CD4-positive, alpha-beta T cell treated with Interleukin-12 subunit alpha and Interleukin-12 subunit beta, for 1 hour (primary cell): ENCODE measurements at regions not wholly inside any gene's neighbourhood (a gene's known extent, or its start where the extent isn't known, plus 50 kb on each side); places are given as distances from the start of the nearest gene placed in this dataset.

Source experiments
- DNase-seq: peaks from one replicate; pipeline ENCODE4 v3.0.0-alpha.2; 2020

GRCh38 chr3:188046561-188047211 is 107.3 kb upstream of the LPP start:
- DNase-seq: no peak

GRCh38 chr3:188047536-188047935 is 106.4 kb upstream of the LPP start:
- DNase-seq: no peak

GRCh38 chr3:188049606-188050530 is 104.1 kb upstream of the LPP start:
- peak; percentile 45 for DNase-seq

GRCh38 chr3:188051801-188052168 is 102.2 kb upstream of the LPP start:
- no peak for DNase-seq

DNA sequence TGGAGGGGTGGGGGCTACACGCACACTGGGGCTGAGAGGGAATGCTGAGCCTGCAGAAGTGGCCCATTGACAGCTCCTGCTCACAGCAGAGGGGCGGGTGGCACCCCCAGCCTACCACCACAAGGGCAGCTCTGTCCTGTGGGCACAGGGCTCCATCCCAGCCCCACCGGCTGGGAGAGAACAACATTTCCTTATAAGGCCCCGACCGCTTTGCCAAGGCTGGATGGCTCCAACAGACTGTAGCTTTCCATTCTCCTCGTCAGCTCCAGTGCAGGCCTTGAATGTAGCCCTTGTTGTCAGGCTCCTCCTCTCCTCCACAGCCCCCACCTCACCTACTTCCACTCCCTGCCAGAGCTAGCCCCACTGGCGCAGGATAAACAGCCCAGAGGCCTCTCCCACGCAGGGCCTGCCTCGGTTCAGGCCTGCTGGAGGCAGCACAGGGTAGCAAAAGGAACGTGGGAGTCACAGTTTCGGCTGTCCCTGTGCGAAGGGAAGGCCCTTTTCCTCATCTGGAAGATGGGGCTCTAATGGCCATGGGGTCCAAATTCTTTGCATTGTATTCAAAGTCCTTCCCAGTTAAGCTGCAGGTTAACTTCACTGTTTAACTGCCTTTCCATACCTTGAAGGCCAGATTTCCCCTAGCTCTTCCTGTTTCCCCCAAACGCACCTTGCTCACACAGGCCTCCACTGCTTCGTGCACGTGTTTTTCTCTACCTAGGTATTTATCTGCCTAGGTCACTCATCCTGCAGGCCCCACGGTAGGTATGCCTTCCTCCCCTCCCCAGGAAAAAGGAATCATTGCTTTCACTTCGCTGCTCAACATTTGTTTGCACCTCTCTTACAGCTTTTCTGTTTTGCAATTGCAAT is 101.6 kb upstream of the LPP start:
- no peak for DNase-seq

DNA sequence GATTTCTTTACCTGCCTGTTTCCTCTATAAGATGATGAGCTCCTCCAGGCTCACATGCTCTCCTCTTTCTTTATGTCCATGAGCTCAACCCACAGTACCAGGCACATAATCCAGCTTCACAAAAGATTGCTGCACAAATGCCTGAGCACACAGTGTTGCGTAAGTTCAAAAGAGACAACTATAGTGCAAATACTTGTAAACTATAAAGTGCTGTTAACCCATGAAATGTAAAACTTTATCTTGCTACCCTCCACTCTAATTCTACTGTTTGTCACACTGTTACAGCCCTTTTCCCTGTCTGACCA is 101.0 kb upstream of the LPP start:
- DNase-seq: no peak

- no peak for DNase-seq
These were observed 100.1 kb upstream of the LPP start for GRCh38 chr3:188053710-188054380.

- no peak for DNase-seq
These were observed 99.4 kb upstream of the LPP start for GRCh38 chr3:188054541-188054940.

GRCh38 chr3:188055388-188055787 is 98.6 kb upstream of the LPP start:
- DNase-seq: no peak

DNA sequence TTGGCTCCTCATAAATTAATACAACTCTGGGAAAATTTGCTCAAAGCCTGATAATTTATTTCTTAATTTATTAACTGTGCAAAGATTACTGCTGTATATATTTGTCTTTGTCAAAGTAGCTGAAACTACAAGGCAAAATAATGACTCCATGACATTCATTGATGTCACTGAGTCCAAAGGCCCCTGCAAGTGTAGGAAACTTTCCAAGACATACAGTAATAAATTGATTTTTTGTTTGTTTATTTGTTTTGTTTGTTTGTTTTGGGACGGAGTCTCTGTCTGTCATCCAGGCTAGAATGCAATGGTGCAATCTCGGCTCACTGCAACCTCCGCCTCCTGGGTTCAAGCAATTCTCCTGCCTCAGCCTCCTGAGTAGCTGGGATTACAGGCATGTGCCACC is 96.8 kb upstream of the LPP start:
- no peak for DNase-seq

DNA sequence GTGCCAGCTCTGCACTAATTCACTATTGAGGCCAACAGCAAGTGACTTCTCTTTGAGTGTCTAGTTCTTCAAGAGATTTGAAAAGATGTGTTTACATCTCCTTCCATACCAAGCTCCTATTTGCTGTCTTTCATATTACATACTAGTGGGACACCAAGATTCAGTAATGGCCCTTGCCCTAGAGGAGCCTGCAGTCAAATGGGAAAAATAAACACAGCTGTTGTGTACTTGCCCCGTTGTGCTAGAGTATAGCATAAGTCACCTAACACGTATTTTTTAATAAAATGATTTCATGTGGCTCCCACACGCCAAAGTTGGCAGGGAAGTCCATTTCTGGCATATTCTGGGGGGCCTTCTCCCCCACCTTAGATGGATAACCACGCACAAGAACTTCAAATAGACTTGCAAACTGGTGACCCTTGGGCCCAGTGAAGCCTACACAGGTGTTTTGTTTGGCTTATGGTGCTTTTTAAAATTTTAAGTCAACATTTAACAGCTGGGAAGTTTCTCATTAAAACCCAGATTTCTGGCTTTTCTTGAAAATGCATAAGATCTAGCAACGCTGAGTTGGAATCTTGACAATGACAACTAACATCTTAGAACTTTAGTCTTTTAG is 95.3 kb upstream of the LPP start:
- no peak for DNase-seq

DNA sequence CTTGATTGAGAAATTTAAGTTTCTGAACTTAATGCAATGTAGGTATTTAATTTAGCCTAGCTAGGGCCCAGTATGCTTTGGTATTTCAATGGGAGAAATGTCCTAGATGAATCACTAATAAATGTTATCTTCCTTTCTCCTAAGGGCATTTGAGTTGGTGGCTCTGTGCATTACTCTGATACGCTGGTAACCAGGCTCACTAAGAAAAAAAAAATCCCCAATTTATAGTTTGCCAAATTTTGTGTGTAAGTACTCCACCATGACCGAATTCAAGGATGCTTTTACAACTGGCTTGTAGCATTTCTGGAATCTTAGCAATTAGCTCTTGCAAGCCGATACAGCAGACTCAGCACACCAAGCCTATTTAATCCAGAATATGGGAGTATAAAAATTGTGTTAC is 94.6 kb upstream of the LPP start:
- no peak for DNase-seq

DNA sequence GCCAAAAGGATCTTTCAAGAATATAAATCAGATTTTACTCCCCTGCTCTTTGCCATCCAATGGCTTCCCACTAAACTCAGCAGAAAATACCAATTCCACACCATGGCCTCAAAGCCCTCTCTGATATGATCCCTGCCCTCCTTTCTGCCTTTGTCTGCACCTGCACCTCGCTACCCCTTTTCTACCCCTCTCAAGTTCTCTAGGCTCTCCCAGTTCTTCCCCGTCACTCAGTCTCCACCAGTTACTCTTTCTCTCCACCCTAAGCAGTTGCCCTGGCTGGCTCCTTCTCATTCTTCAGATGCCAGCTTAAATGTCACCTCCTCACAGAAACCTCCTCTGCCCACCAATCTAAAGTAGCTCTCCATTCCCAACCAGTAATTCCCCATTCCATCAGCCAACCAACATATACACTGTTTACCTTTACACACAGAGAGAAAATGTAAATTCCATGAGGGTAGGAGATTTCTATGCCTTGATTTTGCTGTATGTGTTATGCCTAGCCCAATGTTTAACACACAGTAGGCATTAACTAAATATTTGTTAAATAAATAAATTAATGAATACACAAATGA is 93.6 kb upstream of the LPP start:
- no peak for DNase-seq

GRCh38 chr3:188060840-188061544 is 93.0 kb upstream of the LPP start:
- peak; percentile 72 for DNase-seq

DNA sequence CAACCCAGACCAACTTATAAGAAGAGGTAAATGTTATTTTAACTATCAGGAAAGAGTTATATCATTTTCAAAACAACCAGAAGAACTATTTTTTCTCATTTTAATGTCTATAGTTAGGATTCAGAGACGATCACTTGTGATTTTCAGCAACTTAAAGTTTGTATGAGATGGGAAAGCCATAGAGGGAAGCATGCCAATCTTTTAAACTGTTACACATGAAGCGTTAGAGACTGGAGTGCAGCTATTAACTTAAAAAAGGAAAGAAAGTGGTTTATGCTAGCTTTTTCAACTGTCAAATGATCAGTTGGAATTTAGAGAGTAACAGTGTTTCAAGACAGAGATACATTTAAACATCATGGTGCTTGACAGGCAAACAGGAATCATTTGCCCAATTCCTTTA is 91.7 kb upstream of the LPP start:
- DNase-seq: no peak

- DNase-seq: no peak
These were observed 89.0 kb upstream of the LPP start for GRCh38 chr3:188064831-188065493.

GRCh38 chr3:188066141-188066540 is 87.8 kb upstream of the LPP start:
- no peak for DNase-seq

GRCh38 chr3:188067932-188068331 is 86.0 kb upstream of the LPP start:
- DNase-seq: no peak

GRCh38 chr3:188068342-188068741 is 85.6 kb upstream of the LPP start:
- no peak for DNase-seq

DNA sequence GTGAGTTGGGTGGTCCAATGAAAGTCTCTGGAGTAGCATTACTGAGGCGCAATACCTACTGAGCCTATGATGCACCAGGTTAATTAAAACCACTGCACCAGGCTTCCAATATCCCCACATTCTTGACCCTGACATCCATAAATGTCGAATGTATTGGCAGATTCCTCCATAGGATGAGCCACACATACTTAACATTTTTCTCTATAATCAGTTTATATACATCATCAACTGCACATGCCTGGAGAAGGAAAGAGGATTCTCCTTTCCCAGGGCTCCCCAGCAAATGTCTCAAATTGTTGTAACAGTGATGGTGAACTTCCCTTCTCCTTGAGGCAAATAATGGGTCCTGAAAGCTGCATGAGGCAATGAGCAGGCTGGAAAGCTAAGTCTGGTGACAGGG is 82.3 kb upstream of the LPP start:
- DNase-seq: no peak

- DNase-seq: no peak
These were observed 77.8 kb upstream of the LPP start for GRCh38 chr3:188076176-188076575.
